ENCODE measurements at regions not wholly inside any gene's neighbourhood (a gene's known extent, or its start where the extent isn't known, plus 50 kb on each side); places are given as distances from the start of the nearest gene placed in this dataset.

GRCh38 chr18:38752430-38752829 is 1186.8 kb upstream of the CELF4 start:
- Histone ChIP-seq H4K20me1 (ENCODE audit: control insufficient read depth, insufficient read depth) (no peaks in the 10 kb centered on the region), H3K9ac (ENCODE audit: control insufficient read depth, insufficient read depth, low read length) (no peak overlapping the region), H3K4me2 (ENCODE audit: control insufficient read depth, insufficient read depth) (no peak overlapping the region), H3K27me3 (replicated peaks in 1 of 2; ENCODE audit: control insufficient read depth in 2 of 2, insufficient read depth in 2 of 2, low read length in 1 of 2) (no peaks in the 10 kb centered on the region), H3K4me3 (no peak overlapping the region), H2AFZ (ENCODE audit: control insufficient read depth, low read depth, low read length) (no peak overlapping the region), H3K9me3 (replicated peaks; ENCODE audit: control insufficient read depth, insufficient read depth, low read length) (no peaks in the 10 kb centered on the region), H3K4me1 (ENCODE audit: control insufficient read depth, insufficient read depth, low read length) (peaks cover 12% of the 10 kb centered on the region), H3K79me2 (ENCODE audit: control insufficient read depth, insufficient read depth, low read length) (no peaks in the 10 kb centered on the region), H3K27ac (ENCODE audit: control insufficient read depth, insufficient read depth) (no peak overlapping the region), H3K36me3 (ENCODE audit: control insufficient read depth in 2 of 2, insufficient read depth in 2 of 2, low read length in 1 of 2) (no peaks in the 10 kb centered on the region)
- no peak for DNase-seq (ENCODE audit: low read depth, low spot score)
- ChIA-PET POLR2A (no interaction called here), CTCF (no interaction called here), RAD21 (ENCODE audit: unreplicated experiment) (no interaction called here), SMC1A (ENCODE audit: uncharacterized antibody, unreplicated experiment) (no interaction called here)
- in situ Hi-C loops (cut with MboI) (no loop called here), intact Hi-C loops (cut with micrococcal nuclease; ENCODE audit: unreplicated experiment) (loop anchor here (5.0 kb wide), 2 partner anchors 140 to 190 kb away; no protein-coding TSS in a partner anchor)
- BruUV-seq (replicated peaks) = no TSS peak
- ATAC-seq = peak; percentile 84
- FAIRE-seq = no peak
- WGBS (ENCODE audit: insufficient coverage, insufficient replicate concordance, low lambda C conversion rate, missing lambda C conversion rate) = 0% methylated on average over 1 of the region's 1 CpG
- TF ChIP-seq ZBED1 (IDR thresholded peaks at IDR 0.05; ENCODE audit: borderline replicate concordance) = no peak
- TF ChIP-seq ZNF24 (IDR thresholded peaks at IDR 0.05) = no peak
- no peak for TF ChIP-seq CHD4 (IDR thresholded peaks at IDR 0.05)
- TF ChIP-seq ZNF274 (IDR thresholded peaks at IDR 0.05; ENCODE audit: insufficient read depth, insufficient read length) = no peak
- no peak for TF ChIP-seq FOXK2 (IDR thresholded peaks at IDR 0.05)
- TF ChIP-seq DPF2 (IDR thresholded peaks at IDR 0.05) = peak; percentile 14; the same call in 1 of the 2 replicates
- 0 out of 2 replicates have a peak, but pooled peaks have one; percentile 9 for TF ChIP-seq RAD21 (IDR thresholded peaks at IDR 0.05; ENCODE audit: insufficient read depth, low read depth, low read length)
- TF ChIP-seq MTA2 (IDR thresholded peaks at IDR 0.05; ENCODE audit: low read depth) = peak; percentile 33; the same call in 1 of the 2 replicates
- TF ChIP-seq FOS (IDR thresholded peaks at IDR 0.05; ENCODE audit: borderline replicate concordance, extremely low read depth, insufficient read length) = no peak
- no peak for TF ChIP-seq PRDM15 (CRISPR knock-in tag; IDR thresholded peaks at IDR 0.05)
- no peak for TF ChIP-seq NR2C1 (IDR thresholded peaks at IDR 0.05)
- no peak for TF ChIP-seq ZNF687 (IDR thresholded peaks at IDR 0.05)
- TF ChIP-seq IRF3 (IDR thresholded peaks at IDR 0.05) = no peak
- TF ChIP-seq ATF2 (IDR thresholded peaks at IDR 0.05; ENCODE audit: low read length) = peak; percentile 56
- no peak for TF ChIP-seq RB1 (IDR thresholded peaks at IDR 0.05; ENCODE audit: borderline replicate concordance)
- TF ChIP-seq NFYA (IDR thresholded peaks at IDR 0.05; ENCODE audit: borderline replicate concordance, low read depth, low read length) = no peak
- TF ChIP-seq FOXM1 (IDR thresholded peaks at IDR 0.05; ENCODE audit: low read depth, low read length) = 0 out of 2 replicates have a peak, but pooled peaks have one; percentile 28

Measured in GM12878 (cell line).